Activated naive CD4-positive, alpha-beta T cell treated with anti-CD3 and anti-CD28 coated beads, Interleukin-2, amount 50 U/mL, for 16 hours (primary cell): ENCODE measurements at regions not wholly inside any gene's neighbourhood (a gene's known extent, or its start where the extent isn't known, plus 50 kb on each side); places are given as distances from the start of the nearest gene placed in this dataset.

Experiments used
- DNase-seq: peaks from one replicate; pipeline ENCODE4 v3.0.0-alpha.2; 2020

- DNase-seq, result no peak
Measured at GRCh38 chr1:30417001-30417700, 306.2 kb downstream of the MATN1 start.

- DNase-seq, result no peak
Measured at GRCh38 chr1:30416221-30416820, 307.1 kb downstream of the MATN1 start.

GRCh38 chr1:30415171-30415940 lies 308.0 kb downstream of the MATN1 start:
- DNase-seq, result no peak

- no peak for DNase-seq
Measured at GRCh38 chr1:30414851-30415165, 308.6 kb downstream of the MATN1 start.

- DNase-seq, result no peak
Measured at GRCh38 chr1:30414086-30414850, 309.1 kb downstream of the MATN1 start.

GRCh38 chr1:30413606-30414005 lies 309.8 kb downstream of the MATN1 start:
- no peak for DNase-seq

- DNase-seq, result no peak
Measured at GRCh38 chr1:30413111-30413440, 310.3 kb downstream of the MATN1 start.

GRCh38 chr1:30412241-30413110 lies 310.9 kb downstream of the MATN1 start:
- no peak for DNase-seq

GRCh38 chr1:30411206-30411605 lies 312.2 kb downstream of the MATN1 start:
- no peak for DNase-seq

GRCh38 chr1:30410153-30410851 lies 313.1 kb downstream of the MATN1 start:
- no peak for DNase-seq

GRCh38 chr1:30409476-30410152 lies 313.8 kb downstream of the MATN1 start:
- no peak for DNase-seq

GRCh38 chr1:30407865-30408580 lies 315.4 kb downstream of the MATN1 start:
- DNase-seq, result no peak

- DNase-seq, result no peak
Measured at GRCh38 chr1:30406996-30407864, 316.2 kb downstream of the MATN1 start.

- DNase-seq, result no peak
Measured at GRCh38 chr1:30405631-30406212, 317.7 kb downstream of the MATN1 start.

- DNase-seq, result no peak
Measured at GRCh38 chr1:30405081-30405480, 318.3 kb downstream of the MATN1 start.

GRCh38 chr1:30404341-30404740 lies 319.0 kb downstream of the MATN1 start:
- DNase-seq, result no peak

- DNase-seq, result no peak
Measured at GRCh38 chr1:30403726-30404125, 319.7 kb downstream of the MATN1 start.

GRCh38 chr1:30403061-30403645 lies 320.2 kb downstream of the MATN1 start:
- no peak for DNase-seq

- no peak for DNase-seq
Measured at GRCh38 chr1:30402031-30402430, 321.4 kb downstream of the MATN1 start.
